ENCODE measurements at regions not wholly inside any gene's neighbourhood (a gene's known extent, or its start where the extent isn't known, plus 50 kb on each side); places are given as distances from the start of the nearest gene placed in this dataset.
"Not testable (repeated sequence)": the region's sequence is repeated elsewhere in the genome, so short reads cannot be mapped to it uniquely, and the experiment has no call there.

DNA sequence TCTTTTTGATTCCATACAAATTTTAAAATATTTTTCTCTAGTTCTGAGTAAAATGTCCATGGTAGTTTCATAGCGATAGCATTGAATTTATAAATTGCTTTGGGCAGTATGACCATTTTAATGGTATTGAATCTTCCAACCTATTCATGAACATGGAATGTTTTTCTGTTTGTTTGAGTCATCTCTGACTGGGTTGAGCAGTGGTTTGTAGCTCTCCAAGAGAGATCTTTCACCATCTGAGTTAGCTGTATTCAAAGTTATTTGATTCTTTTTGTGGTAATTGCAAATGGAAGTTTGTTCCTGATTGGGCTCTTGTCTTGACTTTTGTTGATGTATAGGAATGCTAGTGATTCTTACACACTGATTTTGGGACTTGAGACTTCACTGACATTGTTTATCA lies 136.3 kb upstream of the HSFY2 start:
- TF ChIP-seq CTCF (IDR thresholded peaks at IDR 0.05) (no peak), POLR2A (IDR thresholded peaks at IDR 0.05) (no peak)
- H3K4me3 ChIP-seq, result no peak overlapping the region
- no peak overlapping the region for H3K27ac ChIP-seq
- no peaks in the 10 kb centered on the region for H3K4me1 ChIP-seq
- no peaks in the 10 kb centered on the region for H3K27me3 ChIP-seq
- DNase-seq, result no peak
- H3K36me3 ChIP-seq, result no peaks in the 10 kb centered on the region
- H3K9me3 ChIP-seq, result no peaks in the 10 kb centered on the region

- not testable (repeated sequence) for H3K9me3 ChIP-seq, H3K36me3 ChIP-seq, DNase-seq, H3K4me3 ChIP-seq, H3K27me3 ChIP-seq, H3K27ac ChIP-seq, H3K4me1 ChIP-seq
Measured at GRCh38 chrY:18906198-18906597, 132.7 kb upstream of the HSFY2 start.

GRCh38 chrY:18904296-18904695 lies 130.8 kb upstream of the HSFY2 start:
- Histone ChIP-seq H3K4me3 (no peak overlapping the region), H3K9me3 (no peaks in the 10 kb centered on the region), H3K27ac (no peak overlapping the region), H3K4me1 (no peaks in the 10 kb centered on the region), H3K27me3 (no peaks in the 10 kb centered on the region), H3K36me3 (no peaks in the 10 kb centered on the region)
- no peak for TF ChIP-seq CTCF (IDR thresholded peaks at IDR 0.05)
- no peak for TF ChIP-seq POLR2A (IDR thresholded peaks at IDR 0.05)
- no peak for DNase-seq

- Histone ChIP-seq H3K27me3 (no peaks in the 10 kb centered on the region), H3K9me3 (no peaks in the 10 kb centered on the region), H3K4me1 (no peaks in the 10 kb centered on the region), H3K36me3 (no peaks in the 10 kb centered on the region), H3K27ac (no peak overlapping the region), H3K4me3 (no peak overlapping the region)
- TF ChIP-seq CTCF (IDR thresholded peaks at IDR 0.05) (no peak), POLR2A (IDR thresholded peaks at IDR 0.05) (no peak)
- DNase-seq, result no peak
Measured at GRCh38 chrY:18891994-18892393, 118.5 kb upstream of the HSFY2 start.

GRCh38 chrY:18889548-18889947 lies 116.0 kb upstream of the HSFY2 start:
- H3K27me3 ChIP-seq, result no peaks in the 10 kb centered on the region
- H3K27ac ChIP-seq, result no peak overlapping the region
- TF ChIP-seq POLR2A (IDR thresholded peaks at IDR 0.05), result no peak
- TF ChIP-seq CTCF (IDR thresholded peaks at IDR 0.05), result no peak
- no peak overlapping the region for H3K4me3 ChIP-seq
- DNase-seq, result no peak
- no peaks in the 10 kb centered on the region for H3K4me1 ChIP-seq
- H3K9me3 ChIP-seq, result no peaks in the 10 kb centered on the region
- no peaks in the 10 kb centered on the region for H3K36me3 ChIP-seq

DNA sequence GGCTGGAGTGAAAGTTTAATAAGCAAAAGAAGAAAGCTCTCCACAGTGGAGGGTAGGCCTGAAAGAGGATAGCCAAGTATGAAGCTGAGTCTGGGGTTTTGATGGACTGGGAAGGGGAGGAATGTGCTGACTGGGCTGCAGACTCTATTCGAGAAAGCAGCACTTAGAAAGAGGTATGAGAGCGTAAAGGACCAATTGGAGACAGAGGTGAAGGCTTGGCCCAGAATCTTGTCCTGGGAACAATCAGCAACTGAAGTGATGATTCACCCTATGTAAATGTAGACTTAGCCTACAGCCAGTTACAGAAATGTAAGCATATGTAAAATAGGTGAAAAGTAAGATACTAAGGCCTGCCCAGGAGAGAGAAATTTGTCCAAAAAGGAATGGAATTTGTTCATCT lies 111.2 kb upstream of the HSFY2 start:
- Histone ChIP-seq H3K36me3 (no peaks in the 10 kb centered on the region), H3K4me1 (no peaks in the 10 kb centered on the region), H3K27ac (no peak overlapping the region), H3K27me3 (no peaks in the 10 kb centered on the region), H3K9me3 (no peaks in the 10 kb centered on the region), H3K4me3 (no peak overlapping the region)
- no peak for DNase-seq
- TF ChIP-seq CTCF (IDR thresholded peaks at IDR 0.05) (no peak), POLR2A (IDR thresholded peaks at IDR 0.05) (no peak)

- not testable (repeated sequence) for DNase-seq, H3K36me3 ChIP-seq, H3K27ac ChIP-seq, H3K27me3 ChIP-seq, H3K4me3 ChIP-seq, H3K4me1 ChIP-seq, H3K9me3 ChIP-seq
Measured at GRCh38 chrY:18869145-18869544, 95.6 kb upstream of the HSFY2 start.

DNA sequence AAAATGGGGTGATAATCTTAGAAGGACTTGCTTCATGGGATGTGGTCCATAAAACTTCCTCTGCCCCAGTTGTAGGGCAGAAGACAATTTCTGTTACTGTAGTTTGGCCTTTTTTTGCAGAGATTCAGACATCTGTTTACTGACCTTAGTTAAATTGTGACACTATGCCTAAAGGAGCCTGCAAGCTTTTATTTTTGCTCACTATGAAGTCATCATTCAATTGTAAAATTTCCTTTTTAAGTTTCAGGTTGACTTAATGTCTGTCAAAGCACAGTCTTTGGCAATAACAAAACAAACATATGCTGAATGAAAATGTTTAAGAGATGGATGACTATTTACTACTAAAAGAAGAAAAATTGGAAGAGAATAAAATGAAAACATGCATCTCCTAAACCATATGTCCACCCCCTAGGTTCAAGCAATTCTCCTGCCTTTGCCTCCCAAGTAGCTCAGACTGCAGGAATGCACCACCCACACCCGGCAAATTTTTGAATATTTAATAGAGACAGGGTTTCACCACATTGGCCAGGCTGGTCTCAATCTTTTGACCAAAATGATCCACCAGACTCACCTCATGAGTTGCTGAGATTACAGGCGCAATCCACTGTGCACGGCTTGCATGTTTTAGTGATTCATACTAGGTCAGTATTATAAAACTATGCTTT lies 93.5 kb upstream of the HSFY2 start:
- not testable (repeated sequence) for H3K4me3 ChIP-seq, H3K36me3 ChIP-seq, DNase-seq, H3K4me1 ChIP-seq, H3K27ac ChIP-seq, H3K27me3 ChIP-seq, H3K9me3 ChIP-seq

GRCh38 chrY:18860856-18861255 lies 87.3 kb upstream of the HSFY2 start:
- H3K27me3 ChIP-seq, H3K36me3 ChIP-seq, DNase-seq, H3K9me3 ChIP-seq, H3K4me1 ChIP-seq, H3K4me3 ChIP-seq, H3K27ac ChIP-seq: not testable (repeated sequence)
